OCI-LY1 (cell line): ENCODE measurements at regions not wholly inside any gene's neighbourhood (a gene's known extent, or its start where the extent isn't known, plus 50 kb on each side); places are given as distances from the start of the nearest gene placed in this dataset.

ENCODE experiments used
- CTCF ChIP-seq: fragments of 200-600 bp; sonication (generic), shearing (Covaris generic); IDR thresholded peaks from 2 replicates; pipeline ENCODE4 v1.5.1; 2017; ENCODE audit warnings: mild to moderate bottlenecking, antibody characterized with exemption, low read length, moderate library complexity, mixed read lengths
- EZH2 ChIP-seq: fragments of 200-600 bp; sonication (generic), shearing (Covaris generic); IDR thresholded peaks from 2 replicates; pipeline ENCODE4 v1.8.0; 2017; ENCODE audit warnings: borderline replicate concordance, mixed run types, mild to moderate bottlenecking, antibody characterized with exemption, low read length, moderate library complexity, mixed read lengths

GRCh38 chr14:62181591-62181990 is 419.4 kb downstream of the SNAPC1 start:
- TF ChIP-seq CTCF (no peak), EZH2 (no peak)
